ENCODE measurements at regions not wholly inside any gene's neighbourhood (a gene's known extent, or its start where the extent isn't known, plus 50 kb on each side); places are given as distances from the start of the nearest gene placed in this dataset.

- TF ChIP-seq CTCF (IDR thresholded peaks at IDR 0.05; ENCODE audit: insufficient read depth in 1 of 2, low read depth in 1 of 2, low read length in 1 of 2, severe bottlenecking in 1 of 2, unreplicated experiment in 1 of 2), result no peak
- H3K4me3 Mint-ChIP-seq (ENCODE audit: unreplicated experiment), result no peak overlapping the region
- Histone ChIP-seq H3K4me3 (ENCODE audit: low read depth, low read length) (no peak overlapping the region), H3K27me3 (replicated peaks; ENCODE audit: control insufficient read depth, insufficient read depth, low read length) (no peaks in the 10 kb centered on the region), H3K9me3 (no peaks in the 10 kb centered on the region), H3K36me3 (ENCODE audit: control insufficient read depth, insufficient read depth, low read length) (no peaks in the 10 kb centered on the region), H3K4me1 (no peaks in the 10 kb centered on the region)
- no peak overlapping the region for H3K27ac Mint-ChIP-seq (ENCODE audit: unreplicated experiment)
- no peaks in the 10 kb centered on the region for H3K27me3 Mint-ChIP-seq (ENCODE audit: insufficient read depth, unreplicated experiment)
- intact Hi-C loops (cut with micrococcal nuclease; ENCODE audit: unreplicated experiment), result no loop called here
- no peaks in the 10 kb centered on the region for H3K9me3 Mint-ChIP-seq (ENCODE audit: unreplicated experiment)
- no peaks in the 10 kb centered on the region for H3K36me3 Mint-ChIP-seq (ENCODE audit: insufficient read depth, unreplicated experiment)
- ChIA-PET CTCF (no interaction called here), POLR2A (no interaction called here)
- DNase-seq, result no peak
- H3K4me1 Mint-ChIP-seq (ENCODE audit: low read depth, unreplicated experiment), result no peaks in the 10 kb centered on the region
- BruUV-seq (replicated peaks), result no TSS peak
These were observed 110.8 kb upstream of the ATL2 start for GRCh38 chr2:38487852-38488251.

- BruUV-seq (replicated peaks), result no TSS peak
- peaks cover 5% of the 10 kb centered on the region for H3K36me3 Mint-ChIP-seq (ENCODE audit: insufficient read depth, unreplicated experiment)
- Histone ChIP-seq H3K4me1 (no peaks in the 10 kb centered on the region), H3K9me3 (peaks cover 1% of the 10 kb centered on the region; the same call in 1 of the 2 replicates), H3K36me3 (ENCODE audit: control insufficient read depth, insufficient read depth, low read length) (no peaks in the 10 kb centered on the region), H3K4me3 (ENCODE audit: low read depth, low read length) (no peak overlapping the region), H3K27me3 (replicated peaks; ENCODE audit: control insufficient read depth, insufficient read depth, low read length) (no peaks in the 10 kb centered on the region)
- intact Hi-C loops (cut with micrococcal nuclease; ENCODE audit: unreplicated experiment), result no loop called here
- no peak overlapping the region for H3K27ac Mint-ChIP-seq (ENCODE audit: unreplicated experiment)
- H3K9me3 Mint-ChIP-seq (ENCODE audit: unreplicated experiment), result no peaks in the 10 kb centered on the region
- no peaks in the 10 kb centered on the region for H3K4me1 Mint-ChIP-seq (ENCODE audit: low read depth, unreplicated experiment)
- no peaks in the 10 kb centered on the region for H3K27me3 Mint-ChIP-seq (ENCODE audit: insufficient read depth, unreplicated experiment)
- CTCF ChIA-PET, result no interaction called here
- POLR2A ChIA-PET, result no interaction called here
- no peak overlapping the region for H3K4me3 Mint-ChIP-seq (ENCODE audit: unreplicated experiment)
- TF ChIP-seq CTCF (IDR thresholded peaks at IDR 0.05; ENCODE audit: insufficient read depth in 1 of 2, low read depth in 1 of 2, low read length in 1 of 2, severe bottlenecking in 1 of 2, unreplicated experiment in 1 of 2), result no peak
- DNase-seq, result no peak
These were observed 109.3 kb upstream of the ATL2 start for GRCh38 chr2:38486213-38487026.

GRCh38 chr2:38485734-38486133 lies 108.7 kb upstream of the ATL2 start:
- H3K27me3 Mint-ChIP-seq (ENCODE audit: insufficient read depth, unreplicated experiment), result no peaks in the 10 kb centered on the region
- Histone ChIP-seq H3K36me3 (ENCODE audit: control insufficient read depth, insufficient read depth, low read length) (no peaks in the 10 kb centered on the region), H3K27me3 (replicated peaks; ENCODE audit: control insufficient read depth, insufficient read depth, low read length) (no peaks in the 10 kb centered on the region), H3K4me3 (ENCODE audit: low read depth, low read length) (no peak overlapping the region), H3K9me3 (peaks cover 7% of the 10 kb centered on the region; the same call in 1 of the 2 replicates), H3K4me1 (no peaks in the 10 kb centered on the region)
- H3K4me1 Mint-ChIP-seq (ENCODE audit: low read depth, unreplicated experiment), result no peaks in the 10 kb centered on the region
- no peak for TF ChIP-seq CTCF (IDR thresholded peaks at IDR 0.05; ENCODE audit: insufficient read depth in 1 of 2, low read depth in 1 of 2, low read length in 1 of 2, severe bottlenecking in 1 of 2, unreplicated experiment in 1 of 2)
- ChIA-PET POLR2A (no interaction called here), CTCF (no interaction called here)
- H3K36me3 Mint-ChIP-seq (ENCODE audit: insufficient read depth, unreplicated experiment), result peaks cover 6% of the 10 kb centered on the region
- H3K27ac Mint-ChIP-seq (ENCODE audit: unreplicated experiment), result no peak overlapping the region
- BruUV-seq (replicated peaks), result no TSS peak
- no peak for DNase-seq
- peaks cover 5% of the 10 kb centered on the region for H3K9me3 Mint-ChIP-seq (ENCODE audit: unreplicated experiment)
- intact Hi-C loops (cut with micrococcal nuclease; ENCODE audit: unreplicated experiment), result no loop called here
- H3K4me3 Mint-ChIP-seq (ENCODE audit: unreplicated experiment), result no peak overlapping the region

Measured in Caco-2 (cell line).